ENCODE measurements at regions not wholly inside any gene's neighbourhood (a gene's known extent, or its start where the extent isn't known, plus 50 kb on each side); places are given as distances from the start of the nearest gene placed in this dataset.

DNA sequence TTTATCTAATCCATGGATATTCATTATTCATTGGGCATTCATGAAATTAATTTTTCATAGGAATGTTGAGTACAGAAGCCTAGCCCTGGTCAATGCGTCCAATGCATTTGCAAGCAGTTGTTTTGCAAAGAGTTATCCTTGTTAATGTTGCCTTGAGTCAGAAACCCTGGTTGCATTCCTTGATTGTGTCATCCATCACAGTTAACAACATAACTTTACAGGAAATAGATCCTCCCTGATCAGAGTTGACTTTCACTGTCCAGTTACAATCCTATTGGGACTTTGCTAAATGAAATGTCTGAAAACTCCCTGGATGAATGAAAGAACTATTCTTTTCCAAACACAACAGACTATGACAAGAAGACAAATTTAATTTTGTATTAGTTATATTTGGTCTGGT lies 924.3 kb upstream of the SLIT2 start:
- TF ChIP-seq, protein P1, sequence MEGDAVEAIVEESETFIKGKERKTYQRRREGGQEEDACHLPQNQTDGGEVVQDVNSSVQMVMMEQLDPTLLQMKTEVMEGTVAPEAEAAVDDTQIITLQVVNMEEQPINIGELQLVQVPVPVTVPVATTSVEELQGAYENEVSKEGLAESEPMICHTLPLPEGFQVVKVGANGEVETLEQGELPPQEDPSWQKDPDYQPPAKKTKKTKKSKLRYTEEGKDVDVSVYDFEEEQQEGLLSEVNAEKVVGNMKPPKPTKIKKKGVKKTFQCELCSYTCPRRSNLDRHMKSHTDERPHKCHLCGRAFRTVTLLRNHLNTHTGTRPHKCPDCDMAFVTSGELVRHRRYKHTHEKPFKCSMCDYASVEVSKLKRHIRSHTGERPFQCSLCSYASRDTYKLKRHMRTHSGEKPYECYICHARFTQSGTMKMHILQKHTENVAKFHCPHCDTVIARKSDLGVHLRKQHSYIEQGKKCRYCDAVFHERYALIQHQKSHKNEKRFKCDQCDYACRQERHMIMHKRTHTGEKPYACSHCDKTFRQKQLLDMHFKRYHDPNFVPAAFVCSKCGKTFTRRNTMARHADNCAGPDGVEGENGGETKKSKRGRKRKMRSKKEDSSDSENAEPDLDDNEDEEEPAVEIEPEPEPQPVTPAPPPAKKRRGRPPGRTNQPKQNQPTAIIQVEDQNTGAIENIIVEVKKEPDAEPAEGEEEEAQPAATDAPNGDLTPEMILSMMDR (IDR thresholded peaks at IDR 0.05; ENCODE audit: insufficient read depth, low read length, poor library complexity, severe bottlenecking), result no peak
- TF ChIP-seq EZH2phosphoT487 (conservative IDR thresholded peaks at IDR 0.05; ENCODE audit: low read length), result no peak

All from SU-DHL-6 (cell line).